GM13977 (cell line): ENCODE measurements at regions not wholly inside any gene's neighbourhood (a gene's known extent, or its start where the extent isn't known, plus 50 kb on each side); places are given as distances from the start of the nearest gene placed in this dataset.

Experiments
- DNase-seq: peaks from one replicate; pipeline ENCODE4 v3.0.0; 2012; ENCODE audit warnings: low spot score
- in situ Hi-C: fragments of 300-500 bp; cut with MboI; formaldehyde crosslinking; loops from one replicate; pipeline ENCODE4 v1.12.0; 2022; ENCODE audit warnings: low sequenced_read_pairs, low pct_unique_long_range_greater_than_20kb, mixed read lengths, inconsistent platforms; ENCODE audit not compliant: unreplicated experiment
- TF ChIP-seq, protein P1 (sequence below): IDR thresholded peaks from 2 replicates; pipeline ENCODE4 v1.5.1; 2012; ENCODE audit warnings: mild to moderate bottlenecking, control low read depth; ENCODE audit not compliant: insufficient read depth; ENCODE audit errors: extremely low read depth, missing control alignments

DNA sequence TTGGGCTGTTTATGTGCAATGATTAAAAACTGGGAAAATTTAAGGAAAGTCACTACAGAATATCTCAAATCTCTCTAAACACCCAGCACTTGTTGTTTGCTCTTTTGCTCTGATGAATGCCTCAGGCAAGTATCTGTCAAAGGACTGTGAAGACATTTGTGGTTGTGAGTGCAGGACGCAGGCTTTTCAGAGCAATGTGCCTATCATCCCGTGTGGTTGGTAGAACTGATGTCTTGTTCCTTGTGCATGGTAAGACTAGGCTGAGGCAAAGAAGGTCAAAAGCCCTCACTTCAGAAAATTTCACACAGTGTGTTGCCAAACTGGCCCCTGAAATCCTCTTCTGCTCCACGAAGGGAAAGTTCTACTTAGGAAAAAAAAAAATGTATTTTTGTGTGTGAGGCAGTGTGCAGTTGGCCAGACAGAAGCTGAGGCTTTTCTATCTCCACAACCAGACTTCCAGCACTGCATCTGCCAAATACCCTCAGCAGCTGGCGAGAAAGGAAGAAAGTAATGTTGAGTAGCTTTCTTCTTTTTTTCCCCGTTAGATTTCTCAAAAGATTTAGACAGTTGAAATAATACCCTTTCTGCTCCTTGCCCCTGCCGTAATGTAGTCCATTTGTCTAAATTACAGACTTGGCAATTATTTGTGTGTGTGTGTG lies 1103.1 kb downstream of the VRK1 start:
- no peak for DNase-seq
- TF ChIP-seq, protein P1, sequence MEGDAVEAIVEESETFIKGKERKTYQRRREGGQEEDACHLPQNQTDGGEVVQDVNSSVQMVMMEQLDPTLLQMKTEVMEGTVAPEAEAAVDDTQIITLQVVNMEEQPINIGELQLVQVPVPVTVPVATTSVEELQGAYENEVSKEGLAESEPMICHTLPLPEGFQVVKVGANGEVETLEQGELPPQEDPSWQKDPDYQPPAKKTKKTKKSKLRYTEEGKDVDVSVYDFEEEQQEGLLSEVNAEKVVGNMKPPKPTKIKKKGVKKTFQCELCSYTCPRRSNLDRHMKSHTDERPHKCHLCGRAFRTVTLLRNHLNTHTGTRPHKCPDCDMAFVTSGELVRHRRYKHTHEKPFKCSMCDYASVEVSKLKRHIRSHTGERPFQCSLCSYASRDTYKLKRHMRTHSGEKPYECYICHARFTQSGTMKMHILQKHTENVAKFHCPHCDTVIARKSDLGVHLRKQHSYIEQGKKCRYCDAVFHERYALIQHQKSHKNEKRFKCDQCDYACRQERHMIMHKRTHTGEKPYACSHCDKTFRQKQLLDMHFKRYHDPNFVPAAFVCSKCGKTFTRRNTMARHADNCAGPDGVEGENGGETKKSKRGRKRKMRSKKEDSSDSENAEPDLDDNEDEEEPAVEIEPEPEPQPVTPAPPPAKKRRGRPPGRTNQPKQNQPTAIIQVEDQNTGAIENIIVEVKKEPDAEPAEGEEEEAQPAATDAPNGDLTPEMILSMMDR, result no peak
- in situ Hi-C loops, result no loop called here

DNA sequence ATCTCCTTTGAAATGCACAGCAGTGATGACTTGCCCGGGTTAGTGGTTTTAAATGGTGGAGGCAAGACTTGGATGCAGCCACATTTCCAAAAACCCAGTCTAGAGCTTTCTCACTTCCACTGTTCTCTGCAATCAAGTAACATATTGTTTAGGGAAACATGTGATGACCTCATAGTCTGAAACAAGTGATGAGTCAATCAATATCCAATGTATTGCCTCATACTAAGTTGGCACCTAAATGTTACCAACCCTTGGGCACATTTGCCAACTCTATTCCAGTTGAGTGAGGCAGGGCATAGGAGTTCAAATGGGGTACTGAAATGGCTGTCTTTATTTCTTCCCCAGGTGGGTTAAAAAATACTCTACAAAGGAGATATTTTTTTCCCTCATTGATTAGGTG lies 1105.4 kb downstream of the VRK1 start:
- TF ChIP-seq, protein P1, result no peak
- in situ Hi-C loops, result no loop called here
- no peak for DNase-seq

DNA sequence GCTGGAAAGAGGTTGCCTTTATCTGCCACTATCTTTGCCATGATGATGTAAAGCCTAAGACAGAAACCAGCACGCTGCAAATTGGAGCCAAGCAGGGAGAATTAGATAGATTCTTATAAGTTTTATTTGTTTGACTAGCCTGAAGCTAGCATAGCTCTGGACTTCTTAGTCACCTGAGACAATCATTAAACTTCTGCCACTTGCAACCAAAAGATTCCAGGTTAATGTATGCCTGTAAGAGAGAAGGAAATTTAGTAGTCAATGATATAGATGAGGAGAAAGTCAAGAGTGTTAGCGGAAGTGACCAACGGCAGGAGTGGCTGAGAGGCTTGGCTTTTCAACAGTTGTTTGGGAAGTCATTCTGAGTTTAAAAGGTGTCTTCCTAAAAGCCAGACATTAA lies 1106.6 kb downstream of the VRK1 start:
- in situ Hi-C loops, result no loop called here
- no peak for DNase-seq
- TF ChIP-seq, protein P1, result no peak

DNA sequence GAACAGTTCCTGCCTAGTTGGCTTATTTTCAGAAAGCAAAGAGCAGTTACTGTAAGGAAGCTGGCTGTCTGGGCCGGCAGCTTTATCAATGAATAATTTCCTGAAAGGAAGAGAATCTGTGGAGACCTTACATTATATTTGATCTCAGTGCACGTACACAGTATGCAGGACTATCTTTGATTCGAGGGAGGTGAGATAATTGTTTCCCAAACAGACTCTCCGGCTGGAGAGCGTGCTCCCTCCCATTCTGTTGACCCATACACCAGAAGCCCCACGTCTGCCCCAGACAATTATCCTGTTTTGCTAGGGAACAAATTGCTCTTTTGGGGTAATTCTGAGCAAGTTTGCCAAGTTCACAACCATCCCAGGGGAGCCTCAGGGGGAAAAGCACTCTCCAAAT lies 1115.0 kb downstream of the VRK1 start:
- in situ Hi-C loops, result no loop called here
- TF ChIP-seq, protein P1, result no peak
- DNase-seq, result no peak

DNA sequence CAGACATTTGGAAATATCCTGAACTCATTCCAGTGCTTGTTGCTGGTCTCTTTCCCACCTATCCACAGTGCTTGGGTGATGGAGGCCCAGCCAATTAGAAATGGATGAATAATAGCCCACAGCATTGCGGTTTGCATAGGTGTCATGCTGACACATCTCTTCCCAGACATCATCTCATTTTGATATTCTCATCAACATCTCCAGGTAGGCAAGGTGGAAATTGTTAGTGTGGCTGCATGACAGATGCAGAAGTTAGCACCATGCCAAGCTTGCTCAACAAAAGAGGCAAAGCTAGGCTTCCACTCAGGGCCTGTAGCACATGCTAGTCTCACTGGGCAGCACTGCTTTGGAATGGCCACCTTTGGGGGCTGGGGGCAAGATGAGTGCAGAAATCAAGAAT lies 1118.9 kb downstream of the VRK1 start:
- in situ Hi-C loops, result no loop called here
- no peak for DNase-seq
- TF ChIP-seq, protein P1, result no peak

DNA sequence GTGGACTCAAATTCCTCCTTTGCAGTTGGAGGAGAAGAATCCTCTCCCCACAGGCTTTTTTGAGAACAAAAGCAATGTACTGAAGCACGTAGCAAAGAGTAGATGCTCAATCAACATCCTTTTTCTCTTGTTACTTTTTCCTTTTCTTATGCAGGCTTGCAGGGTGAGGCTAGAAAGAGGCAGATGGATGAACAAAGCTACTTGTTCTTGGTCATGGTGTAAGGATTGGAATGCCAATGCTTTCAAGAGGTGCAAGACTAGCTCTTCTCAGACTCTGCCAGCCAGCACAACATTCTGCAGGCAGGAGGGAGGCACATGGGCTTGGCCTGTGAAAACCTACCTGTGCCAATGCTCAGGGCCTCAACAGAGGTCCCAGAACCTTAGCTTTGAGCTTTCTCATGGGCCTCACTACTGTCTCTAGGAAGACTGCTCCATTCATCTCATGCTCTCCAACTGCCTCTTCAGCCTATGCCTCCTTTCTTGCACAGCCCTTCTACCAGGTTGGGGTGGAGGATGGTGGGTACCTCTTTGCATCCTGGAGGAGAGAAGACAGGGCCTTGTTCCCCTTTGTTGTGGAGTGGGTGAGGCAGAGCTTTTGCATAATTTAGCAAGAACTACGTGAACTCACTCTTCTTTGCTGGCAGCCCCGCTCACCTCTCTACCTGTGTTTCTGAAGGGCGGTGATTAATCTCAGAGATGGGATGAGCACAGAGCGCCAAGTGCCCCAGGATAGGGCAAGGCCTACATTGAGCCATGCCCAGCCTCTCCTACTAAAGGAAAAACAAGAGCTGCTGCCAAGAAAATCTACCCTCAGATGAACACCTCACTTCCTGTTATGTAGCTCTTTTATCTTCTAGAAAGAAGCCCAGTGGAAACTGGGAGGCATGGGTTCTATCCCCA lies 1119.7 kb downstream of the VRK1 start:
- DNase-seq, result no peak
- in situ Hi-C loops, result no loop called here
- TF ChIP-seq, protein P1, result no peak
